Loucy (cell line): ENCODE measurements at regions not wholly inside any gene's neighbourhood (a gene's known extent, or its start where the extent isn't known, plus 50 kb on each side); places are given as distances from the start of the nearest gene placed in this dataset.

ENCODE experiments used
- H2AFZ ChIP-seq: fragments of 200-600 bp; sonication (generic); 2 replicates; pipeline ENCODE4 v1.6.0; 2016; ENCODE audit warnings: antibody characterized with exemption, mild to moderate bottlenecking, low read length, moderate library complexity
- H3F3A ChIP-seq: fragments of 200-600 bp; 2 replicates; pipeline ENCODE4 v1.6.0; 2016; ENCODE audit warnings: antibody characterized with exemption, low read depth, mild to moderate bottlenecking
- H3K27me3 ChIP-seq: fragments of 200-600 bp; sonication (generic); 2 replicates; pipeline ENCODE4 v1.6.1; 2014; ENCODE audit warnings: low read length, mild to moderate bottlenecking; ENCODE audit not compliant: insufficient read depth, poor library complexity, severe bottlenecking
- H3K36me3 ChIP-seq: fragments of 200-600 bp; sonication (generic); 2 replicates; pipeline ENCODE4 v1.6.1; 2016; ENCODE audit warnings: low read length; ENCODE audit not compliant: insufficient read depth
- H3K4me1 ChIP-seq: fragments of 200-600 bp; sonication (generic); 2 replicates; pipeline ENCODE4 v1.5.1; 2014; ENCODE audit warnings: low read length, mild to moderate bottlenecking; ENCODE audit not compliant: insufficient read depth, poor library complexity, severe bottlenecking
- H3K4me2 ChIP-seq: fragments of 200-600 bp; sonication (generic); 2 replicates; pipeline ENCODE4 v1.6.0; 2014; ENCODE audit warnings: antibody characterized with exemption, low read length, low read depth, mild to moderate bottlenecking; ENCODE audit not compliant: poor library complexity, severe bottlenecking
- H3K4me3 ChIP-seq: fragments of 200-600 bp; sonication (generic); 2 replicates; pipeline ENCODE4 v1.5.1; 2014; ENCODE audit warnings: low read length, mild to moderate bottlenecking, mixed read lengths; ENCODE audit not compliant: poor library complexity, severe bottlenecking
- H3K79me2 ChIP-seq: fragments of 200-600 bp; sonication (generic); 2 replicates; pipeline ENCODE4 v1.6.1; 2014; ENCODE audit warnings: low read length; ENCODE audit not compliant: insufficient read depth
- H3K9ac ChIP-seq: fragments of 200-600 bp; sonication (generic); 2 replicates; pipeline ENCODE4 v1.6.0; 2014; ENCODE audit warnings: mild to moderate bottlenecking, low read depth, low read length, moderate library complexity; ENCODE audit not compliant: poor library complexity, severe bottlenecking
- H3K9me2 ChIP-seq: fragments of 200-600 bp; sonication (generic); replicated peaks from 2 replicates; pipeline ENCODE4 v1.6.1; 2016; ENCODE audit warnings: low read depth, low read length, mixed read lengths
- H3K9me3 ChIP-seq: fragments of 200-600 bp; sonication (generic); 2 replicates; pipeline ENCODE4 v1.6.1; 2014; ENCODE audit warnings: mild to moderate bottlenecking, antibody characterized with exemption, low read length, low read depth; ENCODE audit not compliant: insufficient read depth
- H4K20me1 ChIP-seq: fragments of 200-600 bp; sonication (generic); 2 replicates; pipeline ENCODE4 v1.6.0; 2014; ENCODE audit warnings: antibody characterized with exemption, low read length, mild to moderate bottlenecking; ENCODE audit not compliant: insufficient read depth, poor library complexity, severe bottlenecking
- CTCF ChIP-seq: fragments of 200-600 bp; sonication (generic); conservative IDR thresholded peaks from 2 replicates; pipeline ENCODE4 v1.5.1; 2014; ENCODE audit warnings: mild to moderate bottlenecking, antibody characterized with exemption, low read length
- EZH2phosphoT487 ChIP-seq: fragments of 200-600 bp; IDR thresholded peaks from 2 replicates; pipeline ENCODE4 v1.6.1; 2018; ENCODE audit warnings: antibody characterized with exemption, mild to moderate bottlenecking, moderate library complexity, borderline replicate concordance

GRCh38 chr2:144146876-144147275, 373.0 kb downstream of the ZEB2 start:
- no peak overlapping the region for H3K9ac ChIP-seq
- no peak overlapping the region for H3K4me3 ChIP-seq
- H3F3A ChIP-seq: no peaks in the 10 kb centered on the region
- peaks cover 12% of the 10 kb centered on the region for H3K4me1 ChIP-seq
- no peaks in the 10 kb centered on the region for H3K9me3 ChIP-seq
- no peaks in the 10 kb centered on the region for H4K20me1 ChIP-seq
- H2AFZ ChIP-seq: no peak overlapping the region
- no peaks in the 10 kb centered on the region for H3K9me2 ChIP-seq
- H3K79me2 ChIP-seq: no peaks in the 10 kb centered on the region; the same call in 1 of the 2 replicates
- H3K4me2 ChIP-seq: no peak overlapping the region
- H3K27me3 ChIP-seq: no peaks in the 10 kb centered on the region
- TF ChIP-seq CTCF (no peak), EZH2phosphoT487 (no peak)
- no peaks in the 10 kb centered on the region; the same call in 1 of the 2 replicates for H3K36me3 ChIP-seq

DNA sequence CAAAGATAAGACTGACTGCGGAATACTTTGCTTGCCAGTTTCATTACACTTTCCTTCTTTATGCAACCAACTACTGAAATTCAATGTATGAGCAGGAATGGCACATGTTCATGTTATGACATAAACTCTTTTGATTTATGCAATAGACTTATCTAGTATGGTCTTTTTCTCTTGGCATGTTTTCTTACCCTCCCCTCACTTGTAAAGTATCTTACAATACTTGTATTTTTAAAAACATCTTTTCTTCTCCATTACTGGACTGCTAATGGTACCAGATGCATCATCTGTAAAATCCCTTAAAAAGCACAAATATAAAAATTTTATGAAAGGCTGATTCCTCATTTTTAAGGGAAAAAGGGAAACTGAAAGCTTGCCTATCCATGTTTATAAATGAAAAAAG, 373.8 kb downstream of the ZEB2 start:
- Histone ChIP-seq H2AFZ (no peak overlapping the region), H3K27me3 (no peaks in the 10 kb centered on the region), H3K9ac (no peak overlapping the region), H3K4me2 (no peak overlapping the region), H3K4me1 (peaks cover 4% of the 10 kb centered on the region), H3K4me3 (no peak overlapping the region), H3F3A (no peaks in the 10 kb centered on the region), H3K79me2 (no peaks in the 10 kb centered on the region; the same call in 1 of the 2 replicates), H3K9me2 (no peaks in the 10 kb centered on the region), H3K9me3 (no peaks in the 10 kb centered on the region), H3K36me3 (no peaks in the 10 kb centered on the region; the same call in 1 of the 2 replicates), H4K20me1 (no peaks in the 10 kb centered on the region)
- TF ChIP-seq EZH2phosphoT487 (no peak), CTCF (no peak)

DNA sequence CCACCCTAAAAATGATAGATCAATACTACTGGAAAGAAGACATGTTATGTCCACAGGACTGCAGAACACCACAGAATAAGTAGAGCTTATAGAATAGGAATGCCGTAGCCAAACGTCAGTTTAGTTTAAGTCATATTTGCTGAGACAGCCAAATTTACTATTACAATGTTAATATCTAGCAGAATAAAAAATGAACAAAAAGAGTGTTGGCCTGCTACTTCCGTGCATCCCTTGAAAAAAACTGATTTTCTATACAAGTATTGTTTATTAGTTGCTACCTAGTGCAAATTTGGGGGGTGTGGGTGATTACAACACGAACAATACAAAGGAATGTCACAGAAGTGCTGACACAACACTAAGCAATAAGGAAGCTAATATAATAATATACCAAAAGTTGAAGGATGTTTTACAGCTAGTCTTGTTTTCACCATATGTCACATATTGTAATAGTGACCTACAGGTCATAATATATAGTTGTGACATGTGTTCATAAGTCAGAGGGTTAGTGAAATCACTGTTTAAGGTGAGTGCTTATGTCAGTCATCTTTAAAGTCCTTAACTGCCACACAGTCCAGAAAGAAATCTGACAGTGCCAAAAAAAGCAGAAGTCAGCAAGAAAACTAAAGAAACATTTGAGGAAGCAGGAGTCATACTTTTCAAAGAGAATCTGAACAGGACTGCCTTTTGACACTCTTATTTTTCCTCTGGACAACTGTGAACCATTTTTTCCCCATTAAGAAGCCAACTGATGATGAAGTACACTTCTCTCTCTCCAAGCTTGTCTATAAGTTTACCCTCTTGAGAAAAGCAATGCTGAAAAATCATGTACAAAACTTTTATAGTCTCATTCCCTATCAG, 376.4 kb downstream of the ZEB2 start:
- H3F3A ChIP-seq: no peaks in the 10 kb centered on the region
- no peak overlapping the region for H3K4me2 ChIP-seq
- no peaks in the 10 kb centered on the region for H3K4me1 ChIP-seq
- H2AFZ ChIP-seq: no peak overlapping the region
- no peaks in the 10 kb centered on the region for H3K9me3 ChIP-seq
- H3K27me3 ChIP-seq: no peaks in the 10 kb centered on the region
- H3K9ac ChIP-seq: no peak overlapping the region
- no peak overlapping the region for H3K4me3 ChIP-seq
- H4K20me1 ChIP-seq: no peaks in the 10 kb centered on the region
- H3K9me2 ChIP-seq: no peaks in the 10 kb centered on the region
- no peak for TF ChIP-seq CTCF
- no peak for TF ChIP-seq EZH2phosphoT487
- H3K36me3 ChIP-seq: no peaks in the 10 kb centered on the region; the same call in 1 of the 2 replicates
- H3K79me2 ChIP-seq: no peaks in the 10 kb centered on the region
